Colonic mucosa (tissue), 4 donors: ENCODE measurements at regions not wholly inside any gene's neighbourhood (a gene's known extent, or its start where the extent isn't known, plus 50 kb on each side); places are given as distances from the start of the nearest gene placed in this dataset.

Experiments
- DNase-seq: peaks from one replicate; pipeline ENCODE4 v3.0.0-alpha.2; 2020
- H3K27ac ChIP-seq: fragments of 200-600 bp; one replicate; pipeline ENCODE4 v1.8.0; 2021
- H3K27me3 ChIP-seq: fragments of 200-600 bp; one replicate; pipeline ENCODE4 v1.8.0; 2021
- H3K36me3 ChIP-seq: fragments of 200-600 bp; one replicate; pipeline ENCODE4 v1.8.0; 2021
- H3K4me1 ChIP-seq: fragments of 200-600 bp; one replicate; pipeline ENCODE4 v1.8.0; 2021; ENCODE audit warnings: mild to moderate bottlenecking
- H3K4me3 ChIP-seq: fragments of 200-600 bp; one replicate; pipeline ENCODE4 v1.8.0; 2021
- H3K9ac ChIP-seq, 2 donors: one replicate each; pipeline ENCODE4 v1.7.0; 2013; ENCODE audit warnings: control low read depth in 2 of 2, low read depth in 2 of 2, low read length in 2 of 2
- H3K9me3 ChIP-seq: fragments of 200-600 bp; one replicate; pipeline ENCODE4 v1.8.0; 2021
- CTCF ChIP-seq: fragments of 200-600 bp; IDR thresholded peaks from one replicate; pipeline ENCODE4 v1.8.0; 2022; ENCODE audit warnings: antibody characterized with exemption, mild to moderate bottlenecking
- intact Hi-C: fragments of 100-400 bp; cut with DNase I; formaldehyde crosslinking; loops from one replicate; pipeline ENCODE4 v1.14.1; 2022
- donor health status: healthy.
- donor health status: DM: no; HTN: no; CAD: no.
- donor health status: DM: no; HTN: no; CAD: no.

DNA sequence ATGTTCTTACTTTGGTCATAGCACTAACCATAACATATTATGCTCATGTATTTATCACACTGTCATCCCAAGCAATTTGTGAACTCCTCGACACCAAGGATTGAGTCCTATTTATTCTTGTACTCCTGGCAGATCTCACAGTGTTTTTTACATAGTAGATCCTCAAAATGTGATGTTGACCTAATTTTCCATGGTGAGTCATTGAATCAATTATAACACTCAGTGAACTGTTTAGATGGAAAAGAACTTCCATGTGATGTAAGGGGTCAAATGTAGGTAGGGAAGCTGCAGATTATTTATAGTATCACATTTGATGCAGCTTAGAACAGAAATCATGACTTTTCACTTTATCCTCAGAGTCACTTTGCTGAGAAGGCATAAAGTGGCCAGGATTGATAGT, 281.9 kb upstream of the ADAMTS5 start:
- Histone ChIP-seq H3K27me3 (no peaks in the 10 kb centered on the region), H3K4me3 (no peak overlapping the region), H3K9ac (no peak overlapping the region), H3K9me3 (no peaks in the 10 kb centered on the region), H3K36me3 (no peaks in the 10 kb centered on the region), H3K27ac (no peak overlapping the region), H3K4me1 (no peaks in the 10 kb centered on the region)
- no peak for TF ChIP-seq CTCF
- no peak for DNase-seq
- intact Hi-C loops: no loop called here

DNA sequence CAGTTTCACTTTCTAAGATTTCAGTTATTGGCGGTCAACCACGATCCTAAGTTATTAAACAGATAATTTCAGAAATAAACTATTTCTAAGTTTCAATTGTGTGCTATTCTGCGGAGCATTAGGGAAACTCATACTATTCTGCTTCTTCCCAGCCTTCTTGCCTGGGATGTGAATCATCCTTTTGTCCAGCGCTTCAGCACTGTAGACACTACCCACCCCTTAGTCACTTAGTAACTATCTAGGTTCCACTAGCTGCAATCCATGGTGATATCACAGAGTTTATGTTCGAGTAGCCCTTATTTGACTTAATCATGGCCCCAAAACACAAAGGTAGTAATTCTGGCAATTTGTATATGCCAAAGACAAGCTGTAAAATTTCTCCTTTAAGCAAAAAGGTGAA, 279.9 kb upstream of the ADAMTS5 start:
- Histone ChIP-seq H3K9me3 (no peaks in the 10 kb centered on the region), H3K9ac (no peak overlapping the region), H3K27ac (no peak overlapping the region), H3K36me3 (no peaks in the 10 kb centered on the region), H3K4me1 (no peaks in the 10 kb centered on the region), H3K4me3 (no peak overlapping the region), H3K27me3 (no peaks in the 10 kb centered on the region)
- DNase-seq: no peak
- no peak for TF ChIP-seq CTCF
- intact Hi-C loops: no loop called here

GRCh38 chr21:27244776-27245175, 277.9 kb upstream of the ADAMTS5 start:
- no peaks in the 10 kb centered on the region for H3K27me3 ChIP-seq
- no peak for DNase-seq
- no peak overlapping the region for H3K27ac ChIP-seq
- no peak overlapping the region for H3K4me3 ChIP-seq
- intact Hi-C loops: no loop called here
- no peak overlapping the region for H3K9ac ChIP-seq
- no peak for TF ChIP-seq CTCF
- H3K4me1 ChIP-seq: no peaks in the 10 kb centered on the region
- no peaks in the 10 kb centered on the region for H3K9me3 ChIP-seq
- no peaks in the 10 kb centered on the region for H3K36me3 ChIP-seq

DNA sequence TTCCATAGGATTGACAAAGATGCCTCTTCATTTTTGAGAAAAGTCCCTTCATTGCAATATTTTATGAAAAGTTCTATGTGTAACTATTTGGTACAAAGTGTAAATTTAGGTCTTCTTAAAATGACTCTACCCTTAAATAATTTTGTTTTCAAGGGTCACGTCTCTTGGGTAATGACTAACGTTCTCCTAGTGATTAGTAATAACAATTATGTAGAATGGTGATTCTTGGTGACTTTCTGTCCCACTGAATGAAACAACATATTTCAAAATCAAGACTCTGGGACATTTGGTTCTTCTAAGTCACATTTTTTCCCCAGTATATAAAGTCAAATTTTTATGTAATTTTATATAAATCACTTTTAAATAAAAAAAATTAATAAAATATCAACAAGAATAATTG, 277.5 kb upstream of the ADAMTS5 start:
- no peak for DNase-seq
- H3K9me3 ChIP-seq: no peaks in the 10 kb centered on the region
- TF ChIP-seq CTCF: no peak
- H3K9ac ChIP-seq: no peak overlapping the region
- intact Hi-C loops: no loop called here
- no peaks in the 10 kb centered on the region for H3K4me1 ChIP-seq
- H3K27me3 ChIP-seq: no peaks in the 10 kb centered on the region
- no peaks in the 10 kb centered on the region for H3K36me3 ChIP-seq
- no peak overlapping the region for H3K27ac ChIP-seq
- H3K4me3 ChIP-seq: no peak overlapping the region

- Histone ChIP-seq H3K4me3 (no peak overlapping the region), H3K4me1 (no peaks in the 10 kb centered on the region), H3K9me3 (no peaks in the 10 kb centered on the region), H3K36me3 (no peaks in the 10 kb centered on the region), H3K27ac (no peak overlapping the region), H3K9ac (no peak overlapping the region), H3K27me3 (no peaks in the 10 kb centered on the region)
- intact Hi-C loops: no loop called here
- no peak for DNase-seq
- TF ChIP-seq CTCF: no peak
Observed at GRCh38 chr21:27240839-27241238, 274.0 kb upstream of the ADAMTS5 start.

DNA sequence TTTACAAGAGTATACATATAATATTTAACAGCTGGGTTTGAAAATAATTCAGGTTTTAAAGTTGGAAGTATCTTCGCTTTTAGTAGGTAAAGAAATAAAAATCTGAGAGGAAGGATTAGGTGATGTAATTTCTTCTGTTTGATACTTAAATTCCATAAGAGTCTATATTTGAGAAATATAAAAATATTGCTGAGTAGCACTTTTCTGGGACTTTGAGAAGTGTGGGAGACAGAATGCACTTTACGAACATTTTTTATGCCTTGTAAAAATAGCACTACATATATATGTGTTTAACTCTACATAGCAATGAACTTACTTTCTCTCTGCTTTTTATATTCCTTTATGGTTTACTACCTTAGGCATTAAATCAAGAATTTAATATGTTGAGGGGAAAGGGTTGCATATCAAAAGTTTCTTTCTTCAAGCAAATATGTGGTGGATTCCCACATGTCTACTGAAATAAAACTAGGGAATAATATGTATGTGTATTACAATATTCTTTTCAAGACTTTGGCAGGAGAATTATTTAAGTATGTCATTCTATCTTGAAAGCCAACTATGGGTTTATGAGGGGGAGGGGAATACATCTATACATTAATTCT, 266.7 kb upstream of the ADAMTS5 start:
- no peak for DNase-seq
- Histone ChIP-seq H3K9me3 (no peaks in the 10 kb centered on the region), H3K27ac (no peak overlapping the region), H3K9ac (no peak overlapping the region), H3K27me3 (no peaks in the 10 kb centered on the region), H3K36me3 (no peaks in the 10 kb centered on the region), H3K4me3 (no peak overlapping the region), H3K4me1 (no peaks in the 10 kb centered on the region)
- no peak for TF ChIP-seq CTCF
- intact Hi-C loops: no loop called here
